ENCODE measurements at regions not wholly inside any gene's neighbourhood (a gene's known extent, or its start where the extent isn't known, plus 50 kb on each side); places are given as distances from the start of the nearest gene placed in this dataset.

DNA sequence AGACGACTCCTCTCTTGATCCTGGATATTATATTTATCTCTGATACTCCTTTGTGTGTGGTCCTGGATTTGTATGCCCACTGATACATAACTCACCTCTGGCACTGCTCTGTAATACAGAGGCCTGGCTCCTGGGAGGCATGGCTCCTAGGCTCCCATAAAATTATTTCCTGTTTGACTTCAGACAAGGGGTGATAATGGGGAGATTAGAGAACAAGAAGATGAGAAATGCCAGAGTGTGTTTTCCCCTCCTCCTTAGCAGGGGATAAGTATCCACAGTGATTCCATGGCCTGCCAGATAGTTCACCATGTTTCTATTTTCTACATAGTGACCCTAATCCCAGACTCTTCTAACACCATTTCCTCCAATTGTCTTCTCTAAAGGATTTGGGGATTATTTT is 165.7 kb upstream of the PLSCR5 start:
- no peaks in the 10 kb centered on the region for H3K9me3 ChIP-seq
- no peaks in the 10 kb centered on the region for H3K4me1 ChIP-seq
- DNase-seq (no peak), ATAC-seq (no peak)
- H3K36me3 ChIP-seq: no peaks in the 10 kb centered on the region
- no peak overlapping the region for H3K4me3 ChIP-seq
- TF ChIP-seq POLR2A (IDR thresholded peaks at IDR 0.05): no peak
- TF ChIP-seq, protein P1, sequence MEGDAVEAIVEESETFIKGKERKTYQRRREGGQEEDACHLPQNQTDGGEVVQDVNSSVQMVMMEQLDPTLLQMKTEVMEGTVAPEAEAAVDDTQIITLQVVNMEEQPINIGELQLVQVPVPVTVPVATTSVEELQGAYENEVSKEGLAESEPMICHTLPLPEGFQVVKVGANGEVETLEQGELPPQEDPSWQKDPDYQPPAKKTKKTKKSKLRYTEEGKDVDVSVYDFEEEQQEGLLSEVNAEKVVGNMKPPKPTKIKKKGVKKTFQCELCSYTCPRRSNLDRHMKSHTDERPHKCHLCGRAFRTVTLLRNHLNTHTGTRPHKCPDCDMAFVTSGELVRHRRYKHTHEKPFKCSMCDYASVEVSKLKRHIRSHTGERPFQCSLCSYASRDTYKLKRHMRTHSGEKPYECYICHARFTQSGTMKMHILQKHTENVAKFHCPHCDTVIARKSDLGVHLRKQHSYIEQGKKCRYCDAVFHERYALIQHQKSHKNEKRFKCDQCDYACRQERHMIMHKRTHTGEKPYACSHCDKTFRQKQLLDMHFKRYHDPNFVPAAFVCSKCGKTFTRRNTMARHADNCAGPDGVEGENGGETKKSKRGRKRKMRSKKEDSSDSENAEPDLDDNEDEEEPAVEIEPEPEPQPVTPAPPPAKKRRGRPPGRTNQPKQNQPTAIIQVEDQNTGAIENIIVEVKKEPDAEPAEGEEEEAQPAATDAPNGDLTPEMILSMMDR (IDR thresholded peaks at IDR 0.05): no peak
- no peak overlapping the region for H3K27ac ChIP-seq
- 58% methylated on average over 1 of the region's 1 CpG for WGBS (ENCODE audit: insufficient coverage, low coverage, low lambda C conversion rate, missing lambda C conversion rate)
- H3K27me3 ChIP-seq: no peaks in the 10 kb centered on the region
- intact Hi-C loops (cut with DNase I): no loop called here

DNA sequence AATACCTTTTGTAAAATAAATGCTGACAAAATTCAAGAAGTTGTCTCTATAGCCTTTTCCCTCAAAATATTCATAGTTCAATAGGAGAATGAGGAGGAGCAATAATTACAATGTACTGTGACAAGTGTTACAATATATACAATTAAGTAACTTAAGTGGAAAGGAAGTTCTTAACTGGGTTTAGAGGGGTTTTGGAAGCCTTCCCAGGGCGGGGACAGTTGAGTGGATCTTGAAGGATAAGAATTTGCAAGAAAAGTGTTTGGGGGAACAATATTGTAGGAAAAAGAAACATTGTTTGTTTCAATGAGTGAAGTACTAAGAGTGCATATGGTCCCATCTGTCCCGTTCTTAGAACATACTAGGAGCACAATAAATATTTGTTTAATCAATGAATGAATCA is 165.2 kb upstream of the PLSCR5 start:
- 27% methylated on average over 2 of the region's 2 CpGs for WGBS (ENCODE audit: insufficient coverage, low coverage, low lambda C conversion rate, missing lambda C conversion rate)
- DNase-seq: no peak
- Histone ChIP-seq H3K27me3 (no peaks in the 10 kb centered on the region), H3K9me3 (no peaks in the 10 kb centered on the region), H3K36me3 (no peaks in the 10 kb centered on the region), H3K4me3 (no peak overlapping the region), H3K27ac (no peak overlapping the region), H3K4me1 (no peaks in the 10 kb centered on the region)
- intact Hi-C loops (cut with DNase I): no loop called here
- ATAC-seq: no peak
- TF ChIP-seq POLR2A (IDR thresholded peaks at IDR 0.05): no peak
- TF ChIP-seq, protein P1 (IDR thresholded peaks at IDR 0.05): no peak

DNA sequence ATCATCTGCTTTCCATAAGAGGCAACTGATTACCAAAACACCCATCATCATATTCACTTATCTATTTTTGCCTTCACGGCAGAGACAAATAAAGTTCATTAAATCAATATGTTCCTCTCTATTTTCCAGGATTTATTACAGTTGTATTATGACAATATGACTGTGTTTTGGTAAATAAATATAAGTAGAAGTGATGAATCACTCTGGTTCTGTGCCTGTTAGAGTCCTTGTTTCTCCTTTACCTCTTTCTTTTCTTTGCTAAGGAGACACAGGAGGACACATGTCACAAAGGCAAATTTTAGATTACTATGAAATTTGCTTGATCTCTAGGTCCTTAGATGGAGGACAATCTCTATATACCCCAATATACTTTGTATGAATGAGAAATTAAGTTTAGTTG is 152.6 kb upstream of the PLSCR5 start:
- DNase-seq (no peak), ATAC-seq (no peak)
- Histone ChIP-seq H3K36me3 (no peaks in the 10 kb centered on the region), H3K27me3 (no peaks in the 10 kb centered on the region), H3K27ac (no peak overlapping the region), H3K9me3 (no peaks in the 10 kb centered on the region), H3K4me1 (no peaks in the 10 kb centered on the region), H3K4me3 (no peak overlapping the region)
- 60% methylated on average over 1 of the region's 1 CpG for WGBS (ENCODE audit: insufficient coverage, low coverage, low lambda C conversion rate, missing lambda C conversion rate)
- TF ChIP-seq, protein P1 (IDR thresholded peaks at IDR 0.05): no peak
- no peak for TF ChIP-seq POLR2A (IDR thresholded peaks at IDR 0.05)
- intact Hi-C loops (cut with DNase I): no loop called here

- Histone ChIP-seq H3K27me3 (no peaks in the 10 kb centered on the region), H3K4me3 (no peak overlapping the region), H3K36me3 (no peaks in the 10 kb centered on the region), H3K4me1 (no peaks in the 10 kb centered on the region), H3K27ac (no peak overlapping the region), H3K9me3 (no peaks in the 10 kb centered on the region)
- no peak for DNase-seq
- ATAC-seq: no peak
- 32% methylated on average over 2 of the region's 2 CpGs for WGBS (ENCODE audit: insufficient coverage, low coverage, low lambda C conversion rate, missing lambda C conversion rate)
- intact Hi-C loops (cut with DNase I): no loop called here
- no peak for TF ChIP-seq POLR2A (IDR thresholded peaks at IDR 0.05)
- TF ChIP-seq, protein P1 (IDR thresholded peaks at IDR 0.05): no peak
These were observed 145.1 kb upstream of the PLSCR5 start for GRCh38 chr3:146750196-146750595.

DNA sequence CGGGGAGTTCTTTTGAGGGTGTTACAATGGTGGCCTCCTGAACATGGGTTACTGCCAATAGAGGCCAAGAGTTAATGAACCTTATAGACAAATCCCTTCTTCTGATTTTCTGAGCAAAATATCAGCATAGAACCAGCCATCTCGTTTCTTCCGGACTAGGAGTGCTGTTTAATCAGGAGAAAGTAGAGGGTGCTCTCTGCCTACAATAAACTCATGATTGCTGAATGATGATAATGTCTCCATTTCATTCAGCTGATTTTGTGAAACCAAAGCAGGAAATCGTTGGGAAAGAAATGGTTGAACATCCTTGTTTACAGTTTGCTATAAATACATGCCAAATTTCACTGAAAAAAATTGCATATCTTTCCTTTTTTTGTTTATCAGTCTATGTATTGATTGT is 142.8 kb upstream of the PLSCR5 start:
- no peak for TF ChIP-seq POLR2A (IDR thresholded peaks at IDR 0.05)
- TF ChIP-seq, protein P1 (IDR thresholded peaks at IDR 0.05): no peak
- 20% methylated on average over 4 of the region's 4 CpGs for WGBS (ENCODE audit: insufficient coverage, low coverage, low lambda C conversion rate, missing lambda C conversion rate)
- ATAC-seq: no peak
- no peaks in the 10 kb centered on the region for H3K4me1 ChIP-seq
- DNase-seq: no peak
- intact Hi-C loops (cut with DNase I): no loop called here
- H3K36me3 ChIP-seq: no peaks in the 10 kb centered on the region
- no peaks in the 10 kb centered on the region for H3K9me3 ChIP-seq
- H3K4me3 ChIP-seq: no peak overlapping the region
- no peaks in the 10 kb centered on the region for H3K27me3 ChIP-seq
- H3K27ac ChIP-seq: no peak overlapping the region

Measured in right lobe of liver (tissue), 6 donors.